Transverse colon (tissue), 4 donors: ENCODE measurements at regions not wholly inside any gene's neighbourhood (a gene's known extent, or its start where the extent isn't known, plus 50 kb on each side); places are given as distances from the start of the nearest gene placed in this dataset.

ENCODE experiments used
- DNase-seq: peaks from one replicate; pipeline ENCODE4 v3.0.0-alpha.2; 2019
- H3K27ac ChIP-seq, 4 donors: fragments of 200-600 bp; sonication (generic); 2 replicates each; pipeline ENCODE4 v1.5.1; 2016 to 2018; ENCODE audit warnings: inconsistent platforms in 4 of 4
- H3K27me3 ChIP-seq: fragments of 200-600 bp; sonication (generic); 2 replicates; pipeline ENCODE4 v1.5.1; 2017; ENCODE audit warnings: inconsistent platforms
- H3K36me3 ChIP-seq, 4 donors: fragments of 200-600 bp; sonication (generic); 2 replicates each; pipeline ENCODE4 v1.5.1; 2017 to 2019; ENCODE audit warnings: inconsistent platforms in 4 of 4
- H3K4me1 ChIP-seq, 4 donors: fragments of 200-600 bp; sonication (generic); 2 replicates each; pipeline ENCODE4 v1.5.1; 2017 to 2020; ENCODE audit warnings: inconsistent platforms in 4 of 4
- H3K4me3 ChIP-seq, 4 donors: fragments of 200-600 bp; sonication (generic); 1 replicate in 1 of 4; 2 replicates in 3 of 4; pipeline versions ENCODE4 v1.5.1 to v1.6.1; 2017 to 2019; ENCODE audit warnings: inconsistent platforms in 4 of 4
- H3K9me3 ChIP-seq, 2 donors: fragments of 200-600 bp; sonication (generic); 2 replicates each; pipeline ENCODE4 v1.5.1; 2017 to 2019; ENCODE audit warnings: inconsistent platforms in 2 of 2
- EP300 ChIP-seq: sonication (generic); formaldehyde crosslinking; IDR thresholded peaks from one replicate; pipeline ENCODE4 v1.6.1; 2017; ENCODE audit warnings: antibody characterized with exemption, low read depth
- POLR2A ChIP-seq: fragments of 450-650 bp; IDR thresholded peaks from one replicate; pipeline ENCODE4 v1.6.1; 2016; ENCODE audit warnings: antibody characterized with exemption, mild to moderate bottlenecking, moderate library complexity
- POLR2AphosphoS5 ChIP-seq, 3 donors: sonication (generic); formaldehyde crosslinking; IDR thresholded peaks; one replicate each; pipeline ENCODE4 v1.6.1; 2016; ENCODE audit warnings: antibody characterized with exemption in 3 of 3
- WGBS, 2 donors: methylation state at CpG; one replicate each; pipeline ENCODE4 v1.1.5; 2018; ENCODE audit warnings: low coverage in 1 of 2; 5-methylcytosine and 5-hydroxymethylcytosine counted together
- in situ Hi-C, 4 donors: fragments of 200-750 bp; cut with MboI; loops; one replicate each; pipeline versions ENCODE4 v1.15.0 to v1.15.1; 2017; ENCODE audit warnings: low sequenced_read_pairs in 3 of 4, low pct_ligation_motif_present in 1 of 4, low pct_unique_long_range_greater_than_20kb in 1 of 4
- intact Hi-C: fragments of 100-400 bp; cut with DNase I; formaldehyde crosslinking; loops from one replicate; pipeline ENCODE4 v1.15.1; 2023; ENCODE audit warnings: low total_unique reads
- TF ChIP-seq, protein P1 (sequence below), 5 experiments: fragments of 200-600 bp in 3 of 5; fragments of 450-650 bp in 2 of 5; sonication (generic) in 3 of 5; IDR thresholded peaks; 1 replicate in 2 of 5; 2 replicates in 3 of 5; pipeline ENCODE4 v1.5.1; 2016 to 2017; ENCODE audit warnings: antibody characterized with exemption in 5 of 5, inconsistent platforms in 3 of 5, mild to moderate bottlenecking in 2 of 5, moderate library complexity in 1 of 5

DNA sequence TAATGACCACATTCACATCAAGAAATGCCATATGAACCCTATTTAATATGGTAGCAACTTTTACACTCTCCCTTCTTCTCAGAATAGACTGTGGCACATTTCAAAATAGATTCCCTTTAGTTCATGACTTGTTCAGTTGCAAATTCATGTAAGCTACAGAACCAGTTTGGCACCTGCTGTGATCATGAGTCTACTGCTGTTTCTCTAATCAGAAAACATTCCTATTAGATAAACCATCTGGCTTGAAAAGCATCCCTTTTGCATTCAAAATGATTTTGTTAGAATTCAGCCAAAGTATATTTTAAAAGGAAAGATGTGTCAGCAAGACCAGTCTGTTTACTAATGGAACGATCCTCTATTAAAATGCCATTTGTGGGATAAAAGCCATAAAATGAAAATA is 304.4 kb downstream of the BCHE start:
- TF ChIP-seq, protein P1, sequence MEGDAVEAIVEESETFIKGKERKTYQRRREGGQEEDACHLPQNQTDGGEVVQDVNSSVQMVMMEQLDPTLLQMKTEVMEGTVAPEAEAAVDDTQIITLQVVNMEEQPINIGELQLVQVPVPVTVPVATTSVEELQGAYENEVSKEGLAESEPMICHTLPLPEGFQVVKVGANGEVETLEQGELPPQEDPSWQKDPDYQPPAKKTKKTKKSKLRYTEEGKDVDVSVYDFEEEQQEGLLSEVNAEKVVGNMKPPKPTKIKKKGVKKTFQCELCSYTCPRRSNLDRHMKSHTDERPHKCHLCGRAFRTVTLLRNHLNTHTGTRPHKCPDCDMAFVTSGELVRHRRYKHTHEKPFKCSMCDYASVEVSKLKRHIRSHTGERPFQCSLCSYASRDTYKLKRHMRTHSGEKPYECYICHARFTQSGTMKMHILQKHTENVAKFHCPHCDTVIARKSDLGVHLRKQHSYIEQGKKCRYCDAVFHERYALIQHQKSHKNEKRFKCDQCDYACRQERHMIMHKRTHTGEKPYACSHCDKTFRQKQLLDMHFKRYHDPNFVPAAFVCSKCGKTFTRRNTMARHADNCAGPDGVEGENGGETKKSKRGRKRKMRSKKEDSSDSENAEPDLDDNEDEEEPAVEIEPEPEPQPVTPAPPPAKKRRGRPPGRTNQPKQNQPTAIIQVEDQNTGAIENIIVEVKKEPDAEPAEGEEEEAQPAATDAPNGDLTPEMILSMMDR (IDR thresholded peaks at IDR 0.05): no peak
- TF ChIP-seq POLR2A (no peak), POLR2AphosphoS5 (IDR thresholded peaks at IDR 0.05) (no peak), EP300 (no peak)
- Histone ChIP-seq H3K4me3 (no peak overlapping the region), H3K9me3 (no peaks in the 10 kb centered on the region), H3K27me3 (no peaks in the 10 kb centered on the region), H3K27ac (no peak overlapping the region), H3K36me3 (no peaks in the 10 kb centered on the region), H3K4me1 (no peaks in the 10 kb centered on the region)
- in situ Hi-C loops (no loop called here), intact Hi-C loops (no loop called here)
- 46 to 66% methylated on average over 1 of the region's 1 CpG for WGBS, 2 donors
- DNase-seq: no peak

DNA sequence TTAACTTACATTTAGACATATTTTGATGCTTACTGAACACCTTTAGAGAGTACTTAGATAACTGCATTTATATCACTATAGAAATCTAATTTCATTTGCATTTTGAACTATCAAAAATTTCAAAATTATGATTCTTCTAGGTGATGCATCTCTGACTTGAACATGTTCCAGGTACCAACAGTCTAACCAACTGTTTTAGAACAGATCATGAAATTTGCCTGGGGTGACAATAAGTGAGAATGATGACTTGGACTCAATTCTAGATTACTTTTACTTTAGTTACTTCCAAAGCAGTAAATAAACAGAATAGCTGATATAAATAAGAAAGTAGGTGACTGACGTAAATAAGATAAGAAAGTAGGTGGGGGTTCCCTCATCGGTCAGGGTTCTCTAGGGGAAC is 307.8 kb downstream of the BCHE start:
- in situ Hi-C loops (no loop called here), intact Hi-C loops (no loop called here)
- Histone ChIP-seq H3K27ac (no peak overlapping the region), H3K27me3 (no peaks in the 10 kb centered on the region), H3K4me3 (no peak overlapping the region), H3K9me3 (no peaks in the 10 kb centered on the region), H3K4me1 (no peaks in the 10 kb centered on the region), H3K36me3 (no peaks in the 10 kb centered on the region)
- WGBS, 2 donors: 94% methylated on average over 2 of the region's 2 CpGs
- DNase-seq: no peak
- TF ChIP-seq EP300 (no peak), POLR2AphosphoS5 (IDR thresholded peaks at IDR 0.05) (no peak), POLR2A (no peak)
- TF ChIP-seq, protein P1 (IDR thresholded peaks at IDR 0.05): no peak

DNA sequence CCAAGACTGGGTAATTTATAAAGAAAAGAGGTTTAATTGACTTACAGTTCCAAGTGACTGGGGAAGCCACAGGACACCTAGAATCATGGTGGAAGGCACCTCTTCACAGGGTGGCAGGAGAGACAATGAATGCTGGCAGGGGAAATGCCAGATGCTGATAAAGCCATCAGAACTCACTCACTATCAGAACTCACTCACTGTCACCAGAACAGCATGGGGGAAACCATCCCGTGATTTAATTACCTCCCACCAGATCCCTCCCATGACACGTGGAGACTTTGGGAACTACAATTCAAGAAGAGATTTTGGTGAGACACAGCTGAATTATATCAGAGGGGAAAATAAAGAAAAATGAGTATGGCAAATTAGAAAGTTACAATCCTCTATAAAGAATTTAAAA is 310.9 kb downstream of the BCHE start:
- TF ChIP-seq POLR2AphosphoS5 (IDR thresholded peaks at IDR 0.05) (no peak), POLR2A (no peak), EP300 (no peak)
- TF ChIP-seq, protein P1 (IDR thresholded peaks at IDR 0.05): no peak
- Histone ChIP-seq H3K27ac (no peak overlapping the region), H3K4me1 (no peaks in the 10 kb centered on the region), H3K4me3 (no peak overlapping the region), H3K9me3 (no peaks in the 10 kb centered on the region), H3K27me3 (no peaks in the 10 kb centered on the region), H3K36me3 (no peaks in the 10 kb centered on the region)
- intact Hi-C loops: no loop called here
- no peak for DNase-seq
- in situ Hi-C loops: no loop called here
- 21 to 31% methylated on average over 2 of the region's 2 CpGs for WGBS, 2 donors

DNA sequence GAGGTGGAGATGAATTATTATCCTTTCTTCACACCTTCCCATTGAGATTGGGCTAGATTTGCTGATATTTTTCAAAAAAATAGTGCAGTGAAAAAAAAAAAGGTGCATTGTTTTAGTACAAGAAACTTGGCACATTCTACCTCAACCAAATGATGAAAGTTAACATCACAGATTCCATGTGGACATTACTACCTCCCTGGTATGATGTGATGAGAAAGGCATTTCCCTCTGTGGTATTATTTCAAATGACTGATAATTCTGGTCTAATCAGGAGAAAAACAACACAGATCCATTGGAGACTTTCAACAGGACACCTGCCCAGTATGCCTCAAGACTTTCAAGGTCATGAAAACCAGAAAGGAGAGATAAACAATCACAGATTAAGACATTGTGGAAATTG is 313.4 kb downstream of the BCHE start:
- no peaks in the 10 kb centered on the region for H3K36me3 ChIP-seq
- H3K27me3 ChIP-seq: no peaks in the 10 kb centered on the region
- intact Hi-C loops (loop anchor here (5.0 kb wide), 1 partner anchor 804 kb away; no protein-coding TSS in a partner anchor), in situ Hi-C loops (no loop called here)
- no peak overlapping the region for H3K27ac ChIP-seq
- DNase-seq: no peak
- TF ChIP-seq POLR2A: no peak
- TF ChIP-seq POLR2AphosphoS5 (IDR thresholded peaks at IDR 0.05): no peak
- no peak for TF ChIP-seq EP300
- TF ChIP-seq, protein P1 (IDR thresholded peaks at IDR 0.05): no peak
- no peaks in the 10 kb centered on the region for H3K9me3 ChIP-seq
- no peak overlapping the region for H3K4me3 ChIP-seq
- no peaks in the 10 kb centered on the region for H3K4me1 ChIP-seq
